SK-N-MC (cell line): ENCODE measurements at regions not wholly inside any gene's neighbourhood (a gene's known extent, or its start where the extent isn't known, plus 50 kb on each side); places are given as distances from the start of the nearest gene placed in this dataset.

Source experiments
- EZH2 ChIP-seq: fragments of 200-600 bp; sonication (generic); IDR thresholded peaks from one replicate; pipeline ENCODE4 v1.6.1; 2017; ENCODE audit warnings: antibody characterized with exemption
- FOXP2 ChIP-seq: optimal IDR thresholded peaks from 2 replicates; pipeline ENCODE3; 2011; ENCODE audit warnings: mild to moderate bottlenecking, moderate library complexity; ENCODE audit not compliant: insufficient read depth; ENCODE audit errors: extremely low read length, control extremely low read depth
- POLR2AphosphoS5 ChIP-seq: IDR thresholded peaks from 2 replicates; pipeline ENCODE4 v1.6.1; 2012; ENCODE audit warnings: mild to moderate bottlenecking, low read depth, low read length, borderline replicate concordance

GRCh38 chr6:148269386-148269785 lies 73.3 kb upstream of the SASH1 start:
- no peak for TF ChIP-seq EZH2
- TF ChIP-seq POLR2AphosphoS5: no peak
- no peak for TF ChIP-seq FOXP2
